ENCODE measurements at regions not wholly inside any gene's neighbourhood (a gene's known extent, or its start where the extent isn't known, plus 50 kb on each side); places are given as distances from the start of the nearest gene placed in this dataset.

- DNase-seq (ENCODE audit: extremely low spot score) = no peak
- CTCF ChIA-PET = no interaction called here
- TF ChIP-seq CTCF (IDR thresholded peaks at IDR 0.05; ENCODE audit: control extremely low read depth, extremely low read depth, low read depth, missing control alignments) = no peak
- POLR2A ChIA-PET = no interaction called here
These were observed 81.2 kb downstream of the ZNF777 start for GRCh38 chr7:149379625-149380024.

GRCh38 chr7:149381245-149381644 lies 79.6 kb downstream of the ZNF777 start:
- TF ChIP-seq CTCF (IDR thresholded peaks at IDR 0.05; ENCODE audit: control extremely low read depth, extremely low read depth, low read depth, missing control alignments) = no peak
- ChIA-PET POLR2A (no interaction called here), CTCF (no interaction called here)
- no peak for DNase-seq (ENCODE audit: extremely low spot score)
